ENCODE measurements at regions not wholly inside any gene's neighbourhood (a gene's known extent, or its start where the extent isn't known, plus 50 kb on each side); places are given as distances from the start of the nearest gene placed in this dataset.

- no peak for TF ChIP-seq CTCF (IDR thresholded peaks at IDR 0.05)
- TF ChIP-seq POLR2A (IDR thresholded peaks at IDR 0.05), result no peak
These were observed 645.0 kb downstream of the PTPRC start for GRCh38 chr1:199283794-199284193.
